ENCODE measurements at regions not wholly inside any gene's neighbourhood (a gene's known extent, or its start where the extent isn't known, plus 50 kb on each side); places are given as distances from the start of the nearest gene placed in this dataset.

GRCh38 chr4:181030961-181031360, 1212.2 kb upstream of the TENM3 start:
- H3K4me3 ChIP-seq (replicated peaks; ENCODE audit: low read depth, low read length) = no peak overlapping the region
- no peak for TF ChIP-seq CTCF (IDR thresholded peaks at IDR 0.05; ENCODE audit: low read length, missing control alignments)
- peak; percentile 7 for DNase-seq (ENCODE audit: low read depth)

GRCh38 chr4:181043486-181043885, 1199.7 kb upstream of the TENM3 start:
- DNase-seq (ENCODE audit: low read depth) = no peak
- no peak for TF ChIP-seq CTCF (IDR thresholded peaks at IDR 0.05; ENCODE audit: low read length, missing control alignments)
- H3K4me3 ChIP-seq (replicated peaks; ENCODE audit: low read depth, low read length) = no peak overlapping the region

- H3K4me3 ChIP-seq (replicated peaks; ENCODE audit: low read depth, low read length) = no peak overlapping the region
- no peak for DNase-seq (ENCODE audit: low read depth)
- TF ChIP-seq CTCF (IDR thresholded peaks at IDR 0.05; ENCODE audit: low read length, missing control alignments) = no peak
Observed at GRCh38 chr4:181046809-181047208, 1196.4 kb upstream of the TENM3 start.

- DNase-seq (ENCODE audit: low read depth) = no peak
- no peak overlapping the region for H3K4me3 ChIP-seq (replicated peaks; ENCODE audit: low read depth, low read length)
- TF ChIP-seq CTCF (IDR thresholded peaks at IDR 0.05; ENCODE audit: low read length, missing control alignments) = no peak
Observed at GRCh38 chr4:181051931-181052330, 1191.3 kb upstream of the TENM3 start.

GRCh38 chr4:181061787-181062186, 1181.4 kb upstream of the TENM3 start:
- TF ChIP-seq CTCF (IDR thresholded peaks at IDR 0.05; ENCODE audit: low read length, missing control alignments) = no peak
- DNase-seq (ENCODE audit: low read depth) = no peak
- no peak overlapping the region for H3K4me3 ChIP-seq (replicated peaks; ENCODE audit: low read depth, low read length)

- no peak for TF ChIP-seq CTCF (IDR thresholded peaks at IDR 0.05; ENCODE audit: low read length, missing control alignments)
- no peak overlapping the region for H3K4me3 ChIP-seq (replicated peaks; ENCODE audit: low read depth, low read length)
- no peak for DNase-seq (ENCODE audit: low read depth)
Observed at GRCh38 chr4:181063212-181063611, 1180.0 kb upstream of the TENM3 start.

GRCh38 chr4:181077341-181077740, 1165.9 kb upstream of the TENM3 start:
- no peak for TF ChIP-seq CTCF (IDR thresholded peaks at IDR 0.05; ENCODE audit: low read length, missing control alignments)
- no peak overlapping the region for H3K4me3 ChIP-seq (replicated peaks; ENCODE audit: low read depth, low read length)
- DNase-seq (ENCODE audit: low read depth) = no peak
